GM12892 (cell line): ENCODE measurements at regions not wholly inside any gene's neighbourhood (a gene's known extent, or its start where the extent isn't known, plus 50 kb on each side); places are given as distances from the start of the nearest gene placed in this dataset.

ENCODE experiments used
- POLR2A ChIP-seq: IDR thresholded peaks from 2 replicates; pipeline ENCODE4 v1.6.1; 2011; ENCODE audit warnings: low read depth, low read length, control low read depth
- POLR2AphosphoS5 ChIP-seq: IDR thresholded peaks from 2 replicates; pipeline ENCODE4 v1.6.1; 2011; ENCODE audit warnings: low read depth, low read length, control low read depth
- TAF1 ChIP-seq: IDR thresholded peaks from 2 replicates; pipeline ENCODE4 v1.6.1; 2011; ENCODE audit warnings: low read depth, mild to moderate bottlenecking, control low read depth, low read length, borderline replicate concordance

DNA sequence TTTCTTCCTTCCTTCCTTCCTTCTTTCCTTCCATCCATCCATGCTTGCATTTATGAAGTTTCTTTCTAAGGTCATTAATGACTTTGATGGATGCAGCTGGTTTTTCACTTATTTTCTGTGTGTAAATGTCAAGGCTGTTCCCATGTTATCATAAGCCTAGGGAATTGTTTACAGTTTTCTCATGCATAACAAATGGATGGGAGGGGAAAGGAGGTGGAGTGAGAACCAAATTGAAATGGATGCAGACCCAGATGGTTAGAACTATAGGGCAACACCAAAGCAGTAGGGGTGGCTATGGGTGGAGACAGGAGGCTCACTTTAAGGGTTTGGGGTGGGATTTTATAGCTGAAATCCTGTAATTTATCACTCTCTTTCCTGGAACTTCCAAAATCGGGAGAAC lies 146.2 kb downstream of the TPH2 start:
- TF ChIP-seq POLR2AphosphoS5 = no peak
- no peak for TF ChIP-seq POLR2A
- TF ChIP-seq TAF1 = no peak
